ENCODE measurements at regions not wholly inside any gene's neighbourhood (a gene's known extent, or its start where the extent isn't known, plus 50 kb on each side); places are given as distances from the start of the nearest gene placed in this dataset.

DNA sequence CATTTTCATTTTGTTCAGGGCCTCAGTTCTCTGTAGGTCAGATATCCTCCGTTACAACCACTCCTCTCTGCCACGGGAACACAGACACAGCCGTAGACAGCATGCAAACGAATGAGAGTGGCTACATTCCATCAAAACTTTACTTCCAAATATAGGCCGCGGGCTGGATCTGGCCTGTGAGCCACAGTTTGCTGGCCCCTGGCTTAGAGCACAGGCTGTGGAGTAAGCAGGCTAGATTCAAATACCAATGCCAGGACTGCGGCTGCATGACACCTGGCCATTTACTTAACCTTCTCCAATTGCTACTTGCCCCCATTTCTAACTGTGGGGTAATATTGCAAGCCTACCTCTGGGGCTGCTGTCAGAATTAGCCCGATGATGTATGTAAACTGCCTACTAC is 325.8 kb upstream of the POU3F3 start:
- DNase-seq (ENCODE audit: low read depth in 3 of 3) = no peak

DNA sequence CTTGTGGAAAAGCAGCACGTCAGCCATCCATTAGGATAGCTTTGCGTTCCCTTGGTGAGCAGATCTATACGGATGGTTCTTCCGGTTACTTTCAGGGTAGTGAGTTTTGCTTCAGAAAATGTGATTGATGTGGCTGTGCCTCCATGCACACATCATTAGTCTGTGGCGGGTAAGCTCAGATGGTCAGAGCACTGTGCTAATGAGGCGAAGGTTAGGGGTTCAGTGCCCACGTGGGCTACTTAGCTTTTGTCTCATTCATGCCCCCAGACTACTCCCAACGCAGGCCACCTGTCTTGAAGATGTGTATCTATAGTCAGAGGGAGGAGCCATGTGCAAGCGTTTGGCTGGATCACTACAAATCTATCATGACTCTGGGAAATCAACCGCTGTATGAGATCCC is 322.8 kb upstream of the POU3F3 start:
- DNase-seq (ENCODE audit: low read depth in 3 of 3) = no peak

- no peak for DNase-seq (ENCODE audit: low read depth in 3 of 3)
These were observed 316.8 kb upstream of the POU3F3 start for GRCh38 chr2:104537116-104537515.

DNA sequence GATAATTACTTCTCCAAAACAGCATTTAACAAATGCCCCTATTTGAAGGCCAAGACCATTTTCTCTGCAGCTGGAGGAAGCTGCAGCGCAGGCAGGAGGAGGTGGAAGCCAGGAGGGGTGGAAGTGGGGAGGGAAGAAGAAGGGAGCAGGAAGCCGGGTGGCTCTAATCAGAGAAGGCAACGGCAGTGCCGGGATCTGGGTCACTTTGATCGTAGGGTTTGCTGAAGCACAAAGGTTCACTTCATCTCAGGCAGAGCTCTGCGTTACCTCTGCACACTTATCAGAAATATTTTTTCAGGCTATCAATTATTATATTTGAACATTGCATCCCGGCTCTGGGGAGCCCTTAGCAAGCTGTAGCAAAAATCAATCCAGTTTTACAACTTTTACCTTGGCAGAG is 315.8 kb upstream of the POU3F3 start:
- no peak for DNase-seq (ENCODE audit: low read depth in 3 of 3)

- no peak for DNase-seq (ENCODE audit: low read depth in 3 of 3)
These were observed 314.3 kb upstream of the POU3F3 start for GRCh38 chr2:104539649-104540048.

- no peak for DNase-seq (ENCODE audit: low read depth in 3 of 3)
These were observed 308.9 kb upstream of the POU3F3 start for GRCh38 chr2:104545055-104545454.

DNA sequence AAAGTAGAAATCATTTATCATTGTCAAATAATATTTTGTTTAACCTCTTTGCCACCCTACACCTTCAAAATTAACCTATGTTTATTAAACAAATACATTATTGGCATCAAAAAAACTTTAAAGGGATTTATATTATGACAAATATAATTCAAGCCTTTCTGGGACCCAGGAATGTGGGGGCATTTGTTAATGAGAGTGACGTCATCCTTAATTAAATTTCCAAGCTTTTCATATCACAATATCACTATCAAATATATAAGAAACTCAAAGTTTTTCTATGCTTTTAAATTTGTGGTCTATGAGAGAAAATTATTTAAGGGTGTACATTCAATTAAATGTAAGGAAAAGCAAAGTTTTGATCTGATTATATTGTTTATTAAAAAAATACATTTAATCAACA is 307.4 kb upstream of the POU3F3 start:
- DNase-seq (ENCODE audit: low read depth in 3 of 3) = no peak

- DNase-seq (ENCODE audit: low read depth in 3 of 3) = no peak
These were observed 306.7 kb upstream of the POU3F3 start for GRCh38 chr2:104547221-104547620.

- no peak for DNase-seq (ENCODE audit: low read depth in 3 of 3)
These were observed 292.7 kb upstream of the POU3F3 start for GRCh38 chr2:104561251-104561650.

DNA sequence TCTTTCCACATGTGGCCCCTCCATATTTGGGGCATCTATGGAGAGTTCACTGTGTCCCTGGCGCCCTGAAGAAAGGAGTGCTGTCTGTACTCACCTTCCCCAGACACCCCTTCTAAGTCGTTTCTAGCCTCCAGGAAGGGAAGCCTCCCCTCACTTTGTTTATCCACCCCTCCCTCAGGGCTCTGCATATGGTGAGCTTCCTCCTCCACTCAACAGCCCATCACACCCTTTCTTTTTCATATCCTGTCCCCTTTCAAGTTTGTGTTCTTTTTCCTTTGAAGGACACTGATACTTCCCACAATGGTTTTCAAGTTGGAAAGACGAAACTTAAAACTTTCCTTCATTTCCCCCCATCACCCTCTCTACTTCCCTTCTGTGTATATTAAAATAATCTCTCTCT is 291.4 kb upstream of the POU3F3 start:
- no peak for DNase-seq (ENCODE audit: low read depth in 3 of 3)

DNA sequence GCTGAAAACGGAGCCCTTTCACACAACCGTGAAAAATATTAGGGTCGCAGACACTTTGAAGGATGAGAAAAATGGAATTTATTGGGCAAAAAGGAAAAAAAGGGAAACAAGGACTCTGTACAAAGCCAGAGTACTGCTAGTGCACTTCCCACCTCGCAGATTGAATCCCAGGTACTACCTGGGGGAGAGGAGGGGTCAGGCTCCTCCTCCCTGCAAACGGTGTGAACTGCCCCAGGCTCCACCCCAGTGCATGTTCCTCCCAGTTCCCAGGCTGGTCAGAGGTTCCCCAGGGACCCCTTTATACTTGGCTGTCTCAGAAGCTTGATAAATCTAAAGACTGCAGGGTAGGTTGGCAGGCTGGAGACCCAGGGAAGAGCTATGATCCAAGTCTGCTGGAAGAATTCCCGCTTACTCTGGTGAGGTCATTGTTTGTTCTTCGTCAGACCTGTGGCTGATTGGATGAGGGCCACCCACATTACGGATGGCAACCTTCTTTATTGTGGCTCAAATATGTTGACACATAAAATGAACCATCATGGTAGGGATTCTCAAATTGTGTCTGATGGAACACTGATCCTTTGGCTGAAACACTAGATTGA is 290.4 kb upstream of the POU3F3 start:
- DNase-seq (ENCODE audit: low read depth in 3 of 3) = no peak

GRCh38 chr2:104568247-104568646 is 285.7 kb upstream of the POU3F3 start:
- no peak for DNase-seq (ENCODE audit: low read depth in 3 of 3)

GRCh38 chr2:104570259-104570658 is 283.7 kb upstream of the POU3F3 start:
- no peak for DNase-seq (ENCODE audit: low read depth in 3 of 3)

DNA sequence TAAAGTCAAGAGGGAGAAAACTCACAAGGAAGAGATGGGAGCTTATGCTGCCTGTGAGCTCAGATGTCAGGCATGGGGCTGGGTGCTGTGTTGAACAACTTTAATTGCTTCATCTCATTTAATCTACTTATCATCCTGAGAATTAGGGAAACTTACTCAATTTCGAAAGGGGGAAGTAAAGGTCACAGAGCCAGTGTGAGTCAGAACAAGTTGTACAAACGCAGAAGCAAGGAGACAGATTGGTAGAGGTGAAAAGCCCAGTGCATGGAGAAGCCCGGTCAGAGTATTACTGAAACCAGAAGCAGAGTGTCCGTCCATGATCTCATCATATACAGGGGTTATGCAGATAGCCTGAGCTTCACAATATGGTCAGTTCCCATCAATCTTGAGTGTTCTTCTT is 281.1 kb upstream of the POU3F3 start:
- DNase-seq (ENCODE audit: low read depth in 3 of 3) = no peak

GRCh38 chr2:104574367-104574766 is 279.5 kb upstream of the POU3F3 start:
- no peak for DNase-seq (ENCODE audit: low read depth in 3 of 3)

GRCh38 chr2:104577143-104577542 is 276.8 kb upstream of the POU3F3 start:
- DNase-seq (ENCODE audit: low read depth in 3 of 3) = no peak

DNA sequence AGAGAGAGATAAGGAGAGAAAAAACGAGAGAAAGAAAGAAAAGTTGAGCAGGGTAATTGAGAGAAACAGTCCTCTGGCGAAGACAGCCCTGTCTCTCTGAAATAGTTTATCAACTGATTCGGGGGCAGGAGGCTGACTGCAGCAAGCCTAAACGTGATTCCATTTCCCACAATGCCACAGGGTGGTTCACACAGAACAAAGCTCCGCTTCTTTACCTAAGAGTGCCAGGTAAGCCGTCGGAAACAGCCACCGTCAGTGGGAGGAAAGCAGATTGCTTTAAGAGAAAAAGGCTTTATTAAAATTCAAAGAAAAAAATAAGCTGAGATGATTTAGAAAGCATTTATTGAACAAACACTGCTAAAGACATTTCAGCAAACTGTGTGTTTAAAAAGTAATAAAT is 271.4 kb upstream of the POU3F3 start:
- DNase-seq (ENCODE audit: low read depth in 3 of 3) = no peak

GRCh38 chr2:104583811-104584210 is 270.1 kb upstream of the POU3F3 start:
- no peak for DNase-seq (ENCODE audit: low read depth in 3 of 3)

DNA sequence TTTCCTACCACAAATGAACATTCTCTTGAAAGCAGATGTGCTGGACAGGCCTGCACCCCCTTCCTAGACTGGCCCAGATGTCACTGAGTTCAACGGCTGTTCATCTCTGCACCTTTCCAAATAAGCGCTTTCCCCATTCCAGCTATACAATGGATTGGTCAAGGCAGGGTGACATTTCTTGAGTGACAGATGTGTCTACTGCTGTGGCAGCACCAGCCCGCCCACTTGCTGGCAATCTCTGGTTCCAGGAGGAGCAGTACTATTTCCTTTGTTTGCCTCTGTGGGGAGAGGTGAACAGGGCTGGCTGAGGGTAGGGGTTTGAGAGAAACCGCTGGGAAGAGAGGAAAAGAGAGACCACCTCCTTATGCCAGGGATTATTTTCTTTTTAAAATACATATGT is 269.5 kb upstream of the POU3F3 start:
- DNase-seq (ENCODE audit: low read depth in 3 of 3) = no peak

- no peak for DNase-seq (ENCODE audit: low read depth in 3 of 3)
These were observed 258.3 kb upstream of the POU3F3 start for GRCh38 chr2:104595576-104595975.

DNA sequence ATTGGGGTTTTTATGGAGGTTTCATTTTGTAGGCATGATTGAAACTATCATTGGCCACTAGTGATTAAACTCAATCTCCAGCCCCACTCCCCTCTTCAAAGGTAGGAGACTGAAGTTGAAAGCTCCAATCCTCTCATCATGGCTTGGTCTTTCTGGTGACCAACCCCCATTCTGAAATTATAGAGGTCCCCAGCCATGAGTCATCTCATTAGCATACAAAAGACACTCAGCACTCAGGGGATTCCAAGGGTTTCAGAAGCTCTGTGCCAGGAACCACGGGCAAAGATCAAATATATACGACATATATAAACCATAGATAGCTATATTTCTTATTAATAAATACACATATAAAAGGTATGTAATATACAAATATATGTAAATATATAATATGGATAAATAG is 256.0 kb upstream of the POU3F3 start:
- no peak for DNase-seq (ENCODE audit: low read depth in 3 of 3)

DNA sequence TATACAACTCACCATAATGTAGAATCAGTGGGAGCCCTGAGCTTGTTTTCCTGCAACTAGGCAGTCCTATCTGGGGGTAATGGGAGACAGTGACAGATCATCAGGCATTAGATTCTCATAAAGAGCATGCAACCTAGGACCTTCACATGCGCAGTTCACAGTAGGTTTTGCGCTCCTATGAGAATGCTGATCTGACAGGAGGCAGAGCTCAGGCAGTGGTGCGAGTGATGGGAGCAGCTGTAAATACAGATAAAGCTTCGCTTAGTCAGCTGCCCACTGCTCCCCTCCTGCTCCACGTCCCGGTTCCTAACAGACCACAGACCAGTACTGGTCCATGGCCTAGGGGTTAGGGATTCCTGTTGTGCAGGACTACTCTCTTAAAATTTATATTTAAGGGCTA is 255.3 kb upstream of the POU3F3 start:
- no peak for DNase-seq (ENCODE audit: low read depth in 3 of 3)

- no peak for DNase-seq (ENCODE audit: low read depth in 3 of 3)
These were observed 254.0 kb upstream of the POU3F3 start for GRCh38 chr2:104599787-104600510.

DNA sequence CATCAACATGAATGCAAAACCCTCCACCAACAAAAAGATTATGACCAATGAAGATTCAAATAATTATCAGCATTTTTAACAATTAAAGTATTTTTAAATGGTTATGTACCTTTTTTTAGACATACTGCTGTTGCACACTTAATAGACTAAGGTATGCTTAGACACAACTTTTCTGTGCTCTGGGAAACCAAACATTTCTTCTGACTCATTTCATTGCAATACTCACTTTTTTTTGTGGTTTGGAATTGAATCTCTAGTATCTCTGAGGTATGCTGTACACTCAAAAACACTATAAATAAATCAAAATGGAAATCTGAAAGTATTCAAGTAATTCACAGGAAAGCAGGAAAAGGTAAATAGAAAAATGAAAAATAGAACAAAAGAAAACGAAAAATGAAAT is 247.9 kb upstream of the POU3F3 start:
- DNase-seq (ENCODE audit: low read depth in 3 of 3) = no peak
